ENCODE measurements at regions not wholly inside any gene's neighbourhood (a gene's known extent, or its start where the extent isn't known, plus 50 kb on each side); places are given as distances from the start of the nearest gene placed in this dataset.

DNA sequence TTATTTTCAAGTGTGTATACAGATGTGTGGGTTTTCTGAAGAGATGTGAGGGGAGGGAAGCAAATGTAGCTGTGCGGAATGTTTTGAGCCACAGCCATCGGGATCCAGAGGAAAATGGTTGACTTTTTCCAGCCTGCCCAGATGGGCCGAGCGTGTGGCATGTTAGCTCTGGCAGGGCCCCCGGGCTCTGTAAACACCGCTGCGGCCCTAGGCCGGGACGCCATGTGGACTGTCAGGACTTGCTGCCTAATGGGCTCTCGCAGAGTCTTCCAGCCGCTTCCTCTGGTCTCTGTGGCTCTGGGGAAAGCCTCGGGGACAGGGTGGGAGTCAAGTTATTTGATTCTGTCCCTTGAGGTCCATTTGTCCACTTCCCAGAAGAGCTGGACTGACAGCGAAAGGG, 109.6 kb upstream of the PTCH1 start:
- H3K4me1 Mint-ChIP-seq = peaks cover 14% of the 10 kb centered on the region
- no peak overlapping the region for H3K4me3 Mint-ChIP-seq
- no peak overlapping the region for H3K27ac Mint-ChIP-seq
- ATAC-seq = no peak
- peaks cover 3% of the 10 kb centered on the region for H3K9me3 Mint-ChIP-seq
- no peak for DNase-seq (ENCODE audit: low spot score in 2 of 2)
- no peaks in the 10 kb centered on the region for H3K36me3 Mint-ChIP-seq

DNA sequence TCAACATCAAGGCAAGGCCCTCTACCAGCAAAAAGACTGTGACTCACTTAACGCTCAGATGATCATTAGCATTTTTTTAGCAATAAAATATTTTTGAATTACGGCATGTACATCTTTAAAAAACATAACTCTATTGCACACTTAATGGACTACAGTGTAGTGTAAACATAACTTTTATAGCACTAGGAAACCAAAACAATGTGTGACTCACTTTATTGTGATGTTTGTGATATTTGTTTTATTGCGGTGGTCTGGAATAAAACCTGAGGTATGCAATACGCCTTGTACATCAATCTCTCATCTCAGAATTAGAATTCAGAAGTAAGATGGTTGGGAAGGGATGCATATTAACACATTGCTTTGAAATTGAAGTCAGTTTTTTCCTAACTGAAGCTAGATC, 106.9 kb upstream of the PTCH1 start:
- ATAC-seq (no peak), DNase-seq (ENCODE audit: low spot score in 2 of 2) (no peak)
- H3K4me3 Mint-ChIP-seq = no peak overlapping the region
- no peaks in the 10 kb centered on the region for H3K36me3 Mint-ChIP-seq
- peaks cover 3% of the 10 kb centered on the region for H3K9me3 Mint-ChIP-seq
- H3K27ac Mint-ChIP-seq = no peak overlapping the region
- H3K4me1 Mint-ChIP-seq = peaks cover 14% of the 10 kb centered on the region

DNA sequence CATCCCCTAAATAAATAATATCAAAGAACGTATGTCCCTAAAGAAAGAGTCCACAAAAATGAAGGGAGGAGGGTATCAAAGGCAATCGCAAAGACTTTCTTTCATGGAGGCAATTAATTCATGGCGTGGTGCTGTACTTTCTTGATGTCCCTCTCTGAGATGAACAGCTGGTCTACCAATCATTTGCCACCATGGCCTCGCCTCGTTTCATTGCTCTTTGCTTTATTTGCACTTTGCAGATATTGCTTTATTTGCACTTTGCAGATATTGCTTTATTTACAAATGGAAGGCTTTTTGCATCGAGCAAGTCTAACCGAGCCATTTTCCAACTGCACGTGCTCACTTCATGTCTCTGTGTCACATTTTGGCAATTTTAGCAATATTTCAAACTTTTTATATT, 104.0 kb upstream of the PTCH1 start:
- ATAC-seq = no peak
- H3K27ac Mint-ChIP-seq = no peak overlapping the region
- H3K36me3 Mint-ChIP-seq = no peaks in the 10 kb centered on the region
- H3K4me1 Mint-ChIP-seq = no peaks in the 10 kb centered on the region
- no peaks in the 10 kb centered on the region for H3K9me3 Mint-ChIP-seq
- DNase-seq (ENCODE audit: low spot score in 2 of 2) = no peak
- no peak overlapping the region for H3K4me3 Mint-ChIP-seq

DNA sequence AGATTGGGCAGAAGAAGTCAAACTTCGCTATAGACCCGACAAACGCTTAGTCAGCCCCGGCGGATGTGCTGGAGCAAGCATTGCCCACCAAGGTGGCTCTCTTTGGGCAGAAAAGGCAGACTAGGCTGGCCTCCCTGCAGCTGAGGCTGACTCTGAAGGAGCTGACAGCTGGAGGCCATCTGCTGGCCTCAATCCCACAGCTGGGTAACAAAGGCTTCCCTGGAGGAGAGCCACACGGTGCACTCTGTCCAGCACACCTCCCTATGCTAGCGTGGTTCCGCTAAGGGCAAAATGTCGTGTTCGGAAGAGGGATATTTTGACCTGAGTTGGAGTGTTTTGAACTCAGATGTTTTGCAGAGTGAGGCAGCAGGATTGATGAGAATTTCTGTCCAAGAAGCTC, 103.5 kb upstream of the PTCH1 start:
- no peak overlapping the region for H3K27ac Mint-ChIP-seq
- DNase-seq (ENCODE audit: low spot score in 2 of 2) (no peak), ATAC-seq (no peak)
- H3K9me3 Mint-ChIP-seq = no peaks in the 10 kb centered on the region
- H3K4me3 Mint-ChIP-seq = no peak overlapping the region
- no peaks in the 10 kb centered on the region for H3K36me3 Mint-ChIP-seq
- H3K4me1 Mint-ChIP-seq = no peaks in the 10 kb centered on the region

DNA sequence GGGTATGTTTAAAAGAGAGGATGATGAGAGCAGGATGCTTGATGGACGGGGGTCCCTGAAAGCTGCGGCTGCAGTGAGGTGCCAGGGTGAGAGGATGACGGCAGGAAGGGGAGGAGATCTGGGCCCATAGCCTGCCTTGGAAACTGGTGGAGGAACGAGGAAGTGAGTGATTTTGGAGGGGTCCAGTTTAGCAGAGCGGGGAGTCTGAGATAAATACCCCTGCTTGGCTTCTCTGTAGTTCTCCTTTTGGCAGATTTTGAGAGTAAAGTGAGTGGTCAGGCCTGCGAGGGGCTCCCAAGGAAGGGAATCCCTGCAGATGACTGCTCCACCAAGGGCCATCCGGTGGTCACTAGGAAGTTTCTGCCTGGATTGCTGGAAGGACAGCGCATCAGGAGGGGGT, 98.5 kb upstream of the PTCH1 start:
- Mint-ChIP-seq H3K4me3 (no peak overlapping the region), H3K9me3 (no peaks in the 10 kb centered on the region), H3K4me1 (no peaks in the 10 kb centered on the region), H3K27ac (no peak overlapping the region), H3K36me3 (no peaks in the 10 kb centered on the region)
- no peak for DNase-seq (ENCODE audit: low spot score in 2 of 2)
- ATAC-seq = no peak

DNA sequence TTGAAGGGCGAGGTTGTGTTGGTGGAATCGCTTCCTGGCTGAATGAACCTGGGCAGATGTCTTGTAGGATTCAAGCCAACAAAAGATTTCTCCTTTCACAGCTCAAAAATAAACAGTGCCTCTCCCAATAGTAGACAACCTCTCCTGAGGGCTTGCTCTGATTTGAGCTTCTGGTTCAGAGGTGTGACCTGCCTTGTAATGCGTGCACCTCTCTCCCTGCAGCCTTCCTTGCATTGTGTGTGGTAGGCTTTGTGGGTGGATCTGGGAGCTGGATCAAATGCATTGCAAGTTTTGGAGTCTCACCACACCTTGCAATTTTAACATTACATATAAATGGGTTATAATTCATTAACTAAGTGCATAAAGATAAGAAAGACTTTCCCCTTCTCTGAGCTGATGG, 96.9 kb upstream of the PTCH1 start:
- Mint-ChIP-seq H3K36me3 (no peaks in the 10 kb centered on the region), H3K4me1 (no peaks in the 10 kb centered on the region), H3K4me3 (no peak overlapping the region), H3K9me3 (no peaks in the 10 kb centered on the region), H3K27ac (no peak overlapping the region)
- ATAC-seq = no peak
- no peak for DNase-seq (ENCODE audit: low spot score in 2 of 2)

DNA sequence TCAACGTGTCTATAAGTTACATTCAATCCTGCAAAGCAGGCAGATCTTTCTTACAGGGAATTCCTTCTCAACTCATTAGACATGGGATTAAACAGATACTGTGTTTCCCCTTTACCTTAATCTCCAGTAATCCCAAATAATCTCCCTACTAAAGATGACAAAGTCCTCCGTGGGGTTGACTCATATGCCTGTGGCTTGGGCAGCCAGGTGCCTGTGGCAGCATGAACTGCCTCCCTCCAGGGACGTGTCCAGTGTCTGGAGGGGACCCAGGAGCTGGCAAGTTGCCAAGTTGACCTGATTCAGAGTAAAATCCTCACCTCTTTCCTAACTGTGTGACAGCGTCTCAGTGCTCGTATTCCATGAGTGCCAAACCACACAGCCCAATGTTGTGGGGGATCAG, 94.6 kb upstream of the PTCH1 start:
- H3K4me3 Mint-ChIP-seq = no peak overlapping the region
- H3K27ac Mint-ChIP-seq = no peak overlapping the region
- ATAC-seq (no peak), DNase-seq (ENCODE audit: low spot score in 2 of 2) (no peak)
- H3K4me1 Mint-ChIP-seq = peaks cover 6% of the 10 kb centered on the region
- no peaks in the 10 kb centered on the region for H3K36me3 Mint-ChIP-seq
- H3K9me3 Mint-ChIP-seq = no peaks in the 10 kb centered on the region

DNA sequence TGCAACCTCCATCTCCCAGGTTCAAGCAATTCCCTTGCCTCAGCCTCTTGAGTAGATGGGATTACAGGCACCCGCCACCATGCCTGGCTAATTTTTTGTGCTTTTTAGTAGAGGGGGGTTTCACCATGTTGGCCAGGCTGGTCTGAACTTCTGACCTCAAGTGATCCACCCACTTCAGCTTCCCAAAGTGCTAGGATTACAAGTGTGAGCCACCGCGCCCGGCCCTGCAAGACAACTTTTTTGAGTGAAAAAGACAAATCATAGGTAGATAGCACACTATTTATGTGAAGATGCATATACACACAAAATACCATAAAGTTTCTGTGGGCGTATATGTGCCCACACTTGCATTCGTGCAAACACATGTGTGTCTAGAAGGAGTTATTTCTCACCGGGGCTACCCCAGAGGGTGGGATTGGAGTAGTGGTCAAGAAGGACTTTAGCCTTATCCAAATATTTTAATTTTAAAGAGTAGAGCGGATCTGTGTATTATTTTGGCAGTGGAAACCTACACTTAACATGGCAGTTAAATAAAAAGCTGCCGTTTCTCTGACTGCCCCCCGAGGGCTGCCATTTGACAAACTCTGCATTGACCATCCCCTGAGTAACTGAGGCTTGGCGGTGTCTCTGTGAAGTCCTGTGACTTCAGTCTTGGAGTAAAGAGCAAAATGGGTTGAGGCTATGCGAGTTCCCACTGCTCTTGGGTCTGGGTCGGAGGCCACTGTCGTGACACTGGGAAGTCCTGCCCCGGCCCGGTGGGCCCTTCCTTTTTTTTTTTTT, 93.4 kb upstream of the PTCH1 start:
- ATAC-seq (no peak), DNase-seq (ENCODE audit: low spot score in 2 of 2) (no peak)
- H3K4me3 Mint-ChIP-seq = no peak overlapping the region
- peaks cover 6% of the 10 kb centered on the region for H3K4me1 Mint-ChIP-seq
- no peaks in the 10 kb centered on the region for H3K9me3 Mint-ChIP-seq
- H3K36me3 Mint-ChIP-seq = no peaks in the 10 kb centered on the region
- H3K27ac Mint-ChIP-seq = no peak overlapping the region

DNA sequence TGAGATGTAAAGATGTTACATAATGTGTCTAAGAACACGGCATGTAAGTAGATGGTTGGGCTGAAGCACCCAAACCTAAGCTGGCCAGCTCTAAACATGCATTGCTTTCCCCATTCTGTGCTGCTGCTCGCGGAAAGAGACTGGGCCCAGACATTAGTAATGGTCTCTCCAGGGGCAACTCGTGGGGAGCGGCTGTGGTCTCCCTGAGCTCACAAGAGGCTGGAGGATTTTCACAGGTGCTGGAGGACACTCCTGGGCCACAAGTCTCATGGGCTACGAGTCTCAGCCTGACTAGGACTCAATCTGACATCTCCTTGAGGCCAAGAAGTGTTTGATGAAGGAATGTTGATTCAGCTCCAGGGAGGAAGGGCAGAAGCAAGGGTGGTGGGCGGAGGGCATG, 92.7 kb upstream of the PTCH1 start:
- H3K36me3 Mint-ChIP-seq = no peaks in the 10 kb centered on the region
- H3K27ac Mint-ChIP-seq = no peak overlapping the region
- DNase-seq (ENCODE audit: low spot score in 2 of 2) (no peak), ATAC-seq (no peak)
- H3K4me1 Mint-ChIP-seq = peaks cover 6% of the 10 kb centered on the region
- no peaks in the 10 kb centered on the region for H3K9me3 Mint-ChIP-seq
- no peak overlapping the region for H3K4me3 Mint-ChIP-seq

DNA sequence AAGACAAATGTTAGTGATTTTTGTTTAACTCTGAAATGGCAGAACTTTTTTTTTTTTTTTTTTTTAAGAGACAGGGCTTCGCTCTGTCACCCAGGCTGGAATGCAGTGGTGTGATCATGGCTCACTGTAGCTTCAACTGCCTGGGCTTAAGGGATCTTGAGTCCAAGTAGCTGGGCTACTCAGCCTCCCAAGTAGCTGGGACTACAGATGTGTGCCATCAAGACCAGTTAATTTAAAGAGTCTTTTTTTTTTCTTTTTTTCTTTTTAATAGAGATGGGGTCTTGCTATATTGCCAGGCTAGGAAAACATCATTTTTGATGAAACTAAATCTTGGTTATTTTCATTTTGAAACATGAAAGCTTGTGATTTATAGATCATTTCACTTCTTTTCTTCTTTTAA, 91.6 kb upstream of the PTCH1 start:
- no peaks in the 10 kb centered on the region for H3K36me3 Mint-ChIP-seq
- H3K4me1 Mint-ChIP-seq = peaks cover 6% of the 10 kb centered on the region
- H3K4me3 Mint-ChIP-seq = no peak overlapping the region
- no peak overlapping the region for H3K27ac Mint-ChIP-seq
- no peaks in the 10 kb centered on the region for H3K9me3 Mint-ChIP-seq
- DNase-seq (ENCODE audit: low spot score in 2 of 2) (no peak), ATAC-seq (no peak)

DNA sequence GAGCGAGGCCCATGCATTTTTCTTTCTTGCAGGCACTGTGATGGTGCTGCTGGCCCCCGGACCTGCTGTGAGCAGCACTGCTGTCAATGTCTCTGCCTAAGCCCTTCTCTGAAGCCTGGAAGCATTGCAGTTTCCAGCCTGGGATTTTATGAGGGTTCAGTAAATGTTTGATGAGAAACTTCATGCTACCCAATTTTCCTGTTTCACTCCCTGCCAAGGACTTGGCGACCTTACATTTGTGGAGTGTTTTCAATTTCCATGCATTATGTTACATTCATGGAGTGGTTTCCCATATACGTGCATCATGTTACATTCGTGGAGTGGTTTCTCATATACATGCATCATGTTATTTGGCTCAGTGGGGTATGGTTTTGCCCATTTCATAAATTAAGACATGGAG, 90.7 kb upstream of the PTCH1 start:
- ATAC-seq (no peak), DNase-seq (ENCODE audit: low spot score in 2 of 2) (no peak)
- Mint-ChIP-seq H3K27ac (no peak overlapping the region), H3K9me3 (no peaks in the 10 kb centered on the region), H3K4me3 (no peak overlapping the region), H3K36me3 (no peaks in the 10 kb centered on the region), H3K4me1 (peaks cover 6% of the 10 kb centered on the region)

DNA sequence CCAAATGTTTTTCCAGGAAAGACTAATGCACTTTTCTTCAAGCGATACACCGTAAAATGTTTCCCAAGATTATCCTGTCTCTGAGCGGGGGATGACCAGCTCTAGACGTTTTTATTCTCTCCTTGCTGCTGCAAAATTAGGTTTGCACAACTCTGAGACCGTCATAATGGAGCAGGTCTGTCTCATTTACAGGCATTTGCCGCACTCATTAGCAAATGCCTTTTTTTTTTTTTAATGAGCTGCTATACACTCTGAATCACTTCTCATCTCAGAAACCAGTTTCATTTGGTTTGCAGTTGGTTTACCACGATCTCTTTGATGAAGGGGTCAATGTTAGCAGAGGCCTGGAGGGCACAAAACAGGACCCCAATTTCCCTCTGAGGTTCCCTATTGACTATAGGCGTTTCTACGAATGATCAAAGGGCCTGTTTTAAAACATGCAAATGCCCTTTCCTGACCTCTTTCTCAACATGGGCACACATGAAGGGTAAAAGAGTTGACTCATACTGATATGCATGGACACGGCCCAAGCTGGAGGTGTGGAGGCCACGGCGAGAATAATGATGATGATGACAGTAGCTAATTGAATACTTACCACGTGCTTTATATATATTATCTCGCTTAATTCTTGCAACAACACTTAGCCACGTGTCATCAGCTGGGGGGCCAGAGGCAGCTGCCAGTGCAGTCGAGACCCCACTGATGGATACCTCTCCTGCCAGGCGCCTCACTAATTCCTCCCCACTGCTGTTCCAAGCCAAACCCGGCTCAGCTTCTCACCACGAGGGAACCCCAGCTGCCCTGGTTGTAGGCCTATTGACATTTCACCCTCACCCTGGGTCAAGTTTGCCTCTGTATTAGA, 89.9 kb upstream of the PTCH1 start:
- DNase-seq (ENCODE audit: low spot score in 2 of 2) (no peak), ATAC-seq (no peak)
- no peaks in the 10 kb centered on the region for H3K36me3 Mint-ChIP-seq
- peaks cover 6% of the 10 kb centered on the region for H3K4me1 Mint-ChIP-seq
- H3K27ac Mint-ChIP-seq = no peak overlapping the region
- no peaks in the 10 kb centered on the region for H3K9me3 Mint-ChIP-seq
- no peak overlapping the region for H3K4me3 Mint-ChIP-seq

DNA sequence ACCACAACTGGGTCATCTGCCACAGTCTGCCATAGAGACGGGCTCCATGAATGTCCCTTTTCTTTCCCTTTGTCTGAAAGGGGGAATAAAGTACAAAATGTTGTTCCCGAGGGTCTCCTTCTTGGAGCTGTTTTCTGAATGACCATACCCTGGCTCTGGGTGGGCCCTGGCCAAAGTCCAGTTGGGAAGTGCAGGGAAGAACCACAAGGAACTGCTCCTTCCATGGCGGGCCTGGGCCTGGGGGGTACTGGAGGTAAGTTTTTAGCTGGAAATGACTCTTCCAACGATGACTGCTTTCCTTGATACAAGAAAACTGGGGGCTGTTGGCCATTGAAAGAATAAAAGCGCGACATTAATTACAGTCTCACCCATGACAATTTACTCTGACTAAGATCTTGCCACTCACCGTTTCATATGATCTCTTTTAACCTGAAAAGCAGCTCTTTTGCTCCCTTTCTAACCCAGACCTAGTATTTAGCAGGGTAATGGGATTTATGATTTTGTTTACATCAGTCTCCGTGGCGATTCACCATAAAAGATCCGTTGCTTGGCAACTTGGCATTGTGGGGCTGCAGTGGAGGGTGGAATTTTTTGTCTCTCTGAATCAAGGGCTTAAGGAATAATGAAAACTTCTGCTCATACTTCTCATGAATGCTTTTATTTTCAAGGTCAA, 89.2 kb upstream of the PTCH1 start:
- Mint-ChIP-seq H3K9me3 (no peaks in the 10 kb centered on the region), H3K4me1 (peaks cover 6% of the 10 kb centered on the region), H3K36me3 (no peaks in the 10 kb centered on the region), H3K4me3 (no peak overlapping the region), H3K27ac (no peak overlapping the region)
- ATAC-seq (no peak), DNase-seq (ENCODE audit: low spot score in 2 of 2) (no peak)

DNA sequence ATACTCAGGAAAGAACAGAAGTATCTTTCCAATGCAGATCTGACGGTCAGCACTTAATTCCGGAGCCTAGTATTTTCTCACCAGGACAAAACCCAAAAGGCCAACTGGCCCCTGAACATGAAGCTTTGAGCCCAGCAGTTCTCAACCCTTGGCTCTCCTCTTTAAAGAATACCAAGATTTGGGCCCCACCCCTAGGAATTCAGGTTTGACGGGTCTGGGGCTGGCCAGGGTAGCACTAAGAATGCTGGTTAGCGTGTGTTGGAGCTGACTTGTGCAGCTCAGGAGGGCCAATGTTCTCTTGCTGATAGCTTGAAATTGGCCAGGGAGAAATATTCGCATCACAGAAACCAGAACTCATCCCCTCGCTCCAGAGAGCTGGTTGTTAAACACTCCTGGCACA, 88.3 kb upstream of the PTCH1 start:
- ATAC-seq = no peak
- Mint-ChIP-seq H3K9me3 (no peaks in the 10 kb centered on the region), H3K27ac (no peak overlapping the region), H3K36me3 (no peaks in the 10 kb centered on the region), H3K4me3 (no peak overlapping the region), H3K4me1 (peaks cover 6% of the 10 kb centered on the region)
- DNase-seq (ENCODE audit: low spot score in 2 of 2) = no peak

DNA sequence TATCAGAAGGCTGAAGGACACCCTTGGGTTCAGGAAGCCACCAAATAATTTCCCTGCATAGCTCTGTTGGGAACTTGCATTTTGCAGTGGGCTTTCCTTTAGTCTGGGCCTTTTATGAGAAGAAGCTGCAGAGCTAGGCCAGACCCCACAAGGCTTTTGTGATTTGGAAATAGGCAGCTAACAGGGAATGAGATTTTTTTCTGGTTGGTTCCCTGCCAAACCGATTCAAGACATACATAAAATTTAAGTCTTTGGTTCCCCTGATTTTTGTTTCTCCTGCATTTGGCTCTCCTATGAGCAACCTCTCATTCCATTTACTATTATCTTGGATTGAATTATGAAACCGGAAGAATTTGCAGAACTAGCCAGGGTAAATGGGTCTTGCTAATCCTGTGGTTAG, 81.5 kb upstream of the PTCH1 start:
- Mint-ChIP-seq H3K36me3 (no peaks in the 10 kb centered on the region), H3K9me3 (no peaks in the 10 kb centered on the region), H3K27ac (no peak overlapping the region), H3K4me3 (no peak overlapping the region), H3K4me1 (no peaks in the 10 kb centered on the region)
- ATAC-seq = no peak
- no peak for DNase-seq (ENCODE audit: low spot score in 2 of 2)
